Liver (tissue), 8 donors: ENCODE measurements at regions not wholly inside any gene's neighbourhood (a gene's known extent, or its start where the extent isn't known, plus 50 kb on each side); places are given as distances from the start of the nearest gene placed in this dataset.

Experiments used
- DNase-seq: peaks from one replicate; pipeline ENCODE4 v3.0.0-alpha.2; 2017; ENCODE audit warnings: low spot score
- H3K27ac ChIP-seq, 2 donors: one replicate each; pipeline ENCODE4 v1.7.0; 2013; ENCODE audit warnings: inconsistent platforms in 2 of 2, low read length in 2 of 2, control low read depth in 1 of 2, low read depth in 1 of 2, mild to moderate bottlenecking in 1 of 2
- H3K27me3 ChIP-seq, 4 donors: one replicate each; pipeline versions ENCODE4 v1.6.1 to v1.7.0; 2013; ENCODE audit warnings: low read length in 3 of 4, inconsistent platforms in 1 of 4, mild to moderate bottlenecking in 1 of 4, moderate library complexity in 1 of 4; ENCODE audit not compliant: control insufficient read depth in 4 of 4, insufficient read depth in 4 of 4
- H3K36me3 ChIP-seq, 4 donors: one replicate each; pipeline versions ENCODE4 v1.6.1 to v1.7.0; 2013; ENCODE audit warnings: low read length in 3 of 4, mild to moderate bottlenecking in 3 of 4, low read depth in 1 of 4, moderate library complexity in 1 of 4; ENCODE audit not compliant: control insufficient read depth in 4 of 4, insufficient read depth in 3 of 4
- H3K4me1 ChIP-seq, 4 donors: one replicate each; pipeline versions ENCODE4 v1.6.1 to v1.7.0; 2013; ENCODE audit warnings: low read length in 3 of 4, mild to moderate bottlenecking in 3 of 4, moderate library complexity in 1 of 4; ENCODE audit not compliant: control insufficient read depth in 4 of 4, insufficient read depth in 4 of 4
- H3K4me3 ChIP-seq, 3 donors: one replicate each; pipeline versions ENCODE4 v1.6.1 to v1.7.0; 2013; ENCODE audit warnings: low read length in 3 of 3, control low read depth in 1 of 3, low read depth in 1 of 3, mild to moderate bottlenecking in 1 of 3
- H3K9ac ChIP-seq, 2 donors: one replicate each; pipeline ENCODE4 v1.7.0; 2013; ENCODE audit warnings: low read length in 2 of 2, mild to moderate bottlenecking in 2 of 2, moderate library complexity in 2 of 2, control low read depth in 1 of 2, low read depth in 1 of 2
- H3K9me3 ChIP-seq, 4 donors: one replicate each; pipeline versions ENCODE4 v1.6.1 to v1.7.0; 2013; ENCODE audit warnings: low read length in 3 of 4; ENCODE audit not compliant: control insufficient read depth in 4 of 4
- ATF3 ChIP-seq: IDR thresholded peaks from 2 replicates; pipeline ENCODE4 v1.6.1; 2016; ENCODE audit warnings: antibody characterized with exemption
- CTCF ChIP-seq: fragments of 150-350 bp; IDR thresholded peaks from 2 replicates; pipeline ENCODE4 v1.5.1; 2017; ENCODE audit warnings: improper control_type of control experiment, low read depth, low read length; ENCODE audit not compliant: missing input control
- EGR1 ChIP-seq, 2 donors: IDR thresholded peaks; 2 replicates each; pipeline ENCODE4 v1.6.1; 2016 to 2018; ENCODE audit warnings: antibody characterized with exemption in 2 of 2, low read depth in 2 of 2
- FOXA1 ChIP-seq: IDR thresholded peaks from 2 replicates; pipeline ENCODE4 v1.6.1; 2016; ENCODE audit warnings: antibody characterized with exemption
- FOXA2 ChIP-seq: IDR thresholded peaks from 2 replicates; pipeline ENCODE4 v1.6.1; 2016; ENCODE audit warnings: antibody characterized with exemption
- GABPA ChIP-seq, 2 donors: IDR thresholded peaks in 1 of 2; conservative IDR thresholded peaks in 1 of 2; 2 replicates each; pipeline ENCODE4 v1.6.1; 2016; ENCODE audit warnings: antibody characterized with exemption in 2 of 2, mild to moderate bottlenecking in 1 of 2, moderate library complexity in 1 of 2
- HNF4A ChIP-seq, 2 donors: conservative IDR thresholded peaks; 2 replicates each; pipeline ENCODE4 v1.6.1; 2016; ENCODE audit warnings: antibody characterized with exemption in 2 of 2, mild to moderate bottlenecking in 2 of 2
- HNF4G ChIP-seq: IDR thresholded peaks from 2 replicates; pipeline ENCODE4 v1.6.1; 2016; ENCODE audit warnings: antibody characterized with exemption
- JUND ChIP-seq, 2 donors: IDR thresholded peaks; 2 replicates each; pipeline ENCODE4 v1.6.1; 2016; ENCODE audit warnings: antibody characterized with exemption in 2 of 2
- MAX ChIP-seq: IDR thresholded peaks from 2 replicates; pipeline ENCODE4 v1.6.1; 2016; ENCODE audit warnings: antibody characterized with exemption
- NR2F2 ChIP-seq: IDR thresholded peaks from 2 replicates; pipeline ENCODE4 v1.6.1; 2016; ENCODE audit warnings: antibody characterized with exemption
- RAD21 ChIP-seq, 2 donors: IDR thresholded peaks; 2 replicates each; pipeline ENCODE4 v1.6.1; 2016; ENCODE audit warnings: antibody characterized with exemption in 2 of 2, mild to moderate bottlenecking in 2 of 2
- REST ChIP-seq: IDR thresholded peaks from 2 replicates; pipeline ENCODE4 v1.6.1; 2016; ENCODE audit warnings: antibody characterized with exemption, mild to moderate bottlenecking
- RXRA ChIP-seq, 2 donors: IDR thresholded peaks; 2 replicates each; pipeline ENCODE4 v1.6.1; 2017 to 2018; ENCODE audit warnings: antibody characterized with exemption in 2 of 2, mild to moderate bottlenecking in 1 of 2
- SP1 ChIP-seq: IDR thresholded peaks from 2 replicates; pipeline ENCODE4 v1.6.1; 2018; ENCODE audit warnings: antibody characterized with exemption, mild to moderate bottlenecking
- TAF1 ChIP-seq: conservative IDR thresholded peaks from 2 replicates; pipeline ENCODE4 v1.6.1; 2016; ENCODE audit warnings: antibody characterized with exemption, mild to moderate bottlenecking
- YY1 ChIP-seq: IDR thresholded peaks from 2 replicates; pipeline ENCODE4 v1.6.1; 2016; ENCODE audit warnings: antibody characterized with exemption, mild to moderate bottlenecking
- ZBTB33 ChIP-seq: IDR thresholded peaks from 2 replicates; pipeline ENCODE4 v1.6.1; 2016; ENCODE audit warnings: antibody characterized with exemption
- WGBS: extraction: QIAGEN DNeasy Blood & Tissue Kit; methylation state at CpG from one replicate; pipeline ENCODE4 v1.1.7; 2013; 5-methylcytosine and 5-hydroxymethylcytosine counted together
- donor health status: healthy.
- donor health status: healthy.
- donor health status: healthy.
- donor health status: healthy.
- donor health status: healthy.

GRCh38 chr13:53901593-53901992 lies 873.0 kb downstream of the OLFM4 start:
- H3K4me1 ChIP-seq: no peaks in the 10 kb centered on the region
- TF ChIP-seq REST (no peak), NR2F2 (no peak), RXRA (IDR thresholded peaks at IDR 0.05) (no peak), ZBTB33 (no peak), ATF3 (no peak), FOXA2 (no peak), FOXA1 (no peak), GABPA (IDR thresholded peaks at IDR 0.05 in 1 of 2, conservative IDR thresholded peaks at IDR 0.05 in 1 of 2) (no peak), YY1 (no peak), CTCF (no peak), HNF4G (no peak), MAX (no peak), RAD21 (IDR thresholded peaks at IDR 0.05) (no peak), TAF1 (no peak), EGR1 (IDR thresholded peaks at IDR 0.05; ENCODE audit: low read depth in 2 of 2) (no peak)
- H3K27ac ChIP-seq: no peak overlapping the region
- DNase-seq: no peak
- H3K4me3 ChIP-seq: no peak overlapping the region
- no peak overlapping the region for H3K9ac ChIP-seq
- no peaks in the 10 kb centered on the region for H3K9me3 ChIP-seq
- peaks cover 0 to 1% (median 0%) of the 10 kb centered on the region in 4 donors for H3K27me3 ChIP-seq
- H3K36me3 ChIP-seq: no peaks in the 10 kb centered on the region

GRCh38 chr13:53907891-53908290 lies 879.3 kb downstream of the OLFM4 start:
- no peaks in the 10 kb centered on the region for H3K9me3 ChIP-seq
- no peak overlapping the region for H3K9ac ChIP-seq
- no peaks in the 10 kb centered on the region for H3K4me1 ChIP-seq
- 80% methylated on average over 2 of the region's 2 CpGs for WGBS
- H3K36me3 ChIP-seq: no peaks in the 10 kb centered on the region
- no peak overlapping the region for H3K27ac ChIP-seq
- H3K4me3 ChIP-seq: no peak overlapping the region
- no peaks in the 10 kb centered on the region for H3K27me3 ChIP-seq
- no peak for DNase-seq
- no peak for TF ChIP-seq JUND (IDR thresholded peaks at IDR 0.05)
- TF ChIP-seq ZBTB33: no peak
- TF ChIP-seq SP1: no peak
- no peak for TF ChIP-seq YY1
- TF ChIP-seq REST: no peak
- no peak for TF ChIP-seq FOXA2
- no peak for TF ChIP-seq HNF4A (conservative IDR thresholded peaks at IDR 0.05)
